ENCODE measurements at regions not wholly inside any gene's neighbourhood (a gene's known extent, or its start where the extent isn't known, plus 50 kb on each side); places are given as distances from the start of the nearest gene placed in this dataset.

- TF ChIP-seq CTCF (IDR thresholded peaks at IDR 0.05), result no peak
- TF ChIP-seq POLR2A (IDR thresholded peaks at IDR 0.05), result no peak
These were observed 616.2 kb downstream of the ANKRD50 start for GRCh38 chr4:124096290-124096689.

Data from esophagus squamous epithelium (tissue), 4 donors.